ENCODE measurements at regions not wholly inside any gene's neighbourhood (a gene's known extent, or its start where the extent isn't known, plus 50 kb on each side); places are given as distances from the start of the nearest gene placed in this dataset.

GRCh38 chr15:55116636-55117035 lies 80.1 kb downstream of the RSL24D1 start:
- TF ChIP-seq POLR2A (IDR thresholded peaks at IDR 0.05; ENCODE audit: low read depth, low read length) (no peak), TAF1 (IDR thresholded peaks at IDR 0.05; ENCODE audit: low read depth, low read length) (no peak), POLR2AphosphoS5 (IDR thresholded peaks at IDR 0.05; ENCODE audit: low read depth, low read length) (no peak), SPI1 (IDR thresholded peaks at IDR 0.05; ENCODE audit: low read depth, low read length) (no peak), PAX5 (IDR thresholded peaks at IDR 0.05; ENCODE audit: insufficient read depth, low read length, severe bottlenecking) (no peak)
